GM19397 (cell line): ENCODE measurements at regions not wholly inside any gene's neighbourhood (a gene's known extent, or its start where the extent isn't known, plus 50 kb on each side); places are given as distances from the start of the nearest gene placed in this dataset.
"Not testable (repeated sequence)": the region's sequence is repeated elsewhere in the genome, so short reads cannot be mapped to it uniquely, and the experiment has no call there.

Experiments
- ATAC-seq: cut with Tn5 transposase; IDR thresholded peaks from one replicate; pipeline ENCODE4 v1.9.1; 2021; ENCODE audit warnings: mild to moderate bottlenecking, moderate library complexity; ENCODE audit not compliant: unreplicated experiment

- ATAC-seq = no peak
Observed at GRCh38 chr3:159748425-159748824, 240.2 kb upstream of the IL12A start.

DNA sequence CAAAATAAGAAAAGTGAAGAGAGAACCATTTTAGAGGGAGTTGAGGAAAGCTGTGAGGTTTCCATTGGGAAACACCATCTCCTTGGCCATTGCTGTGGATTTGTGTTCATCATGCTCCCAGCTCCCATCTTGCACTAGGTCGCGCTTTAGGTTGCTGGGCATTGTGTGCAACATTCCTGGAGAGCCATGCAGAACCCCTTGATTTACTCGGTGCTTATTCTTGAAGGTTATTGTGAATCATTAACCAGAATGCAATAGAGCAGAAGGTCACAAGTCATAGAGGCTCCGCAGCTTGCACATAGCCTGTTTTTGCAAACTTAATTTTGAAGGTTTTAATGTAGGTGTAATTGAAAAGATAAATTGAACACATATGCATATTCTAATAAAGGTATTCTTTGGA lies 239.2 kb upstream of the IL12A start:
- no peak for ATAC-seq

GRCh38 chr3:159751146-159751545 lies 237.5 kb upstream of the IL12A start:
- ATAC-seq = no peak

DNA sequence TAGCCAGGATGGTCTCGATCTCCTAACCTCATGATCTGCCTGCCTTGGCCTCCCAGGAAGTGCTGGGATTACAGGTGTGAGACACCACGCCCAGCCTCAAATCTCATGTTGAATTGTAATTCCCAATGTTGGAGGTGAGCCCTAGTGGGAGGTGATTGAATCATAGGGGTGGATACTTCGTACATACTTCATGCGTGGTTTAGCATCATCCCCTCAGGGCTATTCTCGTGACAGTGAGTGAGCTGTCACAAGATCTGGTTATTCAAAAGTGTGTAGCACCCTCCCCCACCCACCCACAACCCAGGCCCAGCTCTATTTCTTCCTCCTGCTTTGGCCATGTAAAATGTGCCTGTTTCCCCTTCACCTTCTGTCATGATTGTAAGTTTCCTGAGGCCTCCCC lies 236.9 kb upstream of the IL12A start:
- no peak for ATAC-seq

GRCh38 chr3:159756279-159757207 lies 232.1 kb upstream of the IL12A start:
- ATAC-seq = not testable (repeated sequence)

DNA sequence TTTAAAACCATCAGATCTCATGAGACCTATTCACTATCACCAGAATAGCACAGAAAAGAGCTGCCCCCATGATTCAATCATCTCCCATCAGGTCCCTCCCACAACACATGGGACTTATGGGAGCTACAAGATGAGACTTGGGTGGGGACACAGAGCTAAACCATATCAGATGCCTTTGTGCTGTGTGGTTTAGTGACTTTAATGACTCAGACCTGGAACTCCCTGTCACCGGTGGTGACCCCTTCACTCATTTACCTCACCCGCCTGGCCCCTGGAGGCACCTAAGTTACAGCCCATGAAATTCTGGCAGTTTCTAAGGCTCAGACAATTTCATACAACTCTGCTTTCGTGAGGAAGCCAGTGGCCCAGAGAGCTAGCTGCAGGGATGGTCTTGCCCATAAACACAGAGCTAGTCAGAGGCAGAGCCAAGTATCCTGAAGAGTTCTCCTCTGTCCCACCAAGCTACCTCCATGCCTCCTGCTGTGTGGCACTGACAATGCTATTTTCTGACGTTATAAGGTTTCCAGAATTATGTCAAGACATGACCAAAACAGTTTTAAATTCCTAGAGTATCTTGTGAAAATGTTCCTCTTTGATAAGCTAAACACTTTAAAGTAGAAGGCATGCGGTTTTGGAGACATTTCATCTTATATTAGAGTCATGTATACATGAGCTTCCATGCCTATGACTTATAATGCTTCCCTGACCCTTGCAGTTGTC lies 231.1 kb upstream of the IL12A start:
- no peak for ATAC-seq

- no peak for ATAC-seq
Observed at GRCh38 chr3:159760046-159760445, 228.6 kb upstream of the IL12A start.

GRCh38 chr3:159761369-159761768 lies 227.3 kb upstream of the IL12A start:
- no peak for ATAC-seq

- no peak for ATAC-seq
Observed at GRCh38 chr3:159761848-159762635, 226.6 kb upstream of the IL12A start.

DNA sequence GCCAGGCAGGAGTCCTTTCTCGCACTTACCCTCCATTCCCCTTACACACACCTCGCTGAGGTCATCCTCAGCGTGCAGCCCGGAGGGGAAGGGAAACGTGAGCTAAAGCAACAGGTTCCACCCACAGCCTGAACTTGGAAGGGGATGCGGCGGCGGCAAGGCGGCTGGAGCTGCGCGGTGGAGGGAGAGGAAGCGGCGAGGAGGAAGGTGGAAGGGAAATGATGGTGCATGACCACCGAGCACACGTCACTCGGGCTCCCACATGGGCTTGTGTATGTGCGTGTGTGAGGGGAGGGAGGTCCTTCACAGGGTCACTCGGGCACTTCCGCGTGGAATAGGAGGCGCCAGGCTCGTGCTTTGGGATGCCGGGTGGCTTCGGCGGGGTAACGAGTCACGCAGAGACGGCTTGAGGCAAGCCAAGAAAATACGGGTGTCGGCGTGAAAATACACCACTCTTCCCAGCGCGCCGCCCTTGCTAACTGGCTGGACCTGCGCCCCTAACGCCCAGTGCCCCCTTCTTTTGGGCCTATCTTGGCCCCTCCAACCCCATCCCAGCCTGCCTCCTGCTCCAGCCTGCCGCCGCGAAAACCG lies 225.5 kb upstream of the IL12A start:
- peak; percentile 43 for ATAC-seq

- ATAC-seq = peak; percentile 71
Observed at GRCh38 chr3:159763602-159764489, 224.8 kb upstream of the IL12A start.

GRCh38 chr3:159764490-159765029 lies 224.1 kb upstream of the IL12A start:
- ATAC-seq = no peak

- ATAC-seq = no peak
Observed at GRCh38 chr3:159765030-159765859, 223.4 kb upstream of the IL12A start.

DNA sequence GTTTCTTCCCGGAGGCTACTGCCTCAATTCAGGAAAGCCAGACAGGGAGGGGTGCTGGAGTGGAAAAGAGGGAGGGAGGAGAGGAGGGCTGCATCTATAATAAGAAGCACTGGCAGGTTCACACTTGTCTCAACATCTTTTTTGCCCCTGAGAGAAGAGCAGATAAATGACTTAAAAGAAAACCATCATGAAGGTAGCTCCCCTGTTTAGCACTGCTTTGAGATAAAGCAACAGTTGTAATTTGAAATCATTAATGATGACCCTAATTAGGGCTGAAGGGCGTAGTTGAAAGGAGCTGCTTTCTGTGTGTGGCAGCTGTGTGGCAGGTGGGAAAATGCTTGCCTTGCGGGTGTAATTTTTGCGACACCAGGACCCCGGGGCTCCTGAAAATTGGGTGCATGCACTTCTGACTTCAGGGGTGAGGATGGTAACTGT lies 222.8 kb upstream of the IL12A start:
- ATAC-seq = no peak

DNA sequence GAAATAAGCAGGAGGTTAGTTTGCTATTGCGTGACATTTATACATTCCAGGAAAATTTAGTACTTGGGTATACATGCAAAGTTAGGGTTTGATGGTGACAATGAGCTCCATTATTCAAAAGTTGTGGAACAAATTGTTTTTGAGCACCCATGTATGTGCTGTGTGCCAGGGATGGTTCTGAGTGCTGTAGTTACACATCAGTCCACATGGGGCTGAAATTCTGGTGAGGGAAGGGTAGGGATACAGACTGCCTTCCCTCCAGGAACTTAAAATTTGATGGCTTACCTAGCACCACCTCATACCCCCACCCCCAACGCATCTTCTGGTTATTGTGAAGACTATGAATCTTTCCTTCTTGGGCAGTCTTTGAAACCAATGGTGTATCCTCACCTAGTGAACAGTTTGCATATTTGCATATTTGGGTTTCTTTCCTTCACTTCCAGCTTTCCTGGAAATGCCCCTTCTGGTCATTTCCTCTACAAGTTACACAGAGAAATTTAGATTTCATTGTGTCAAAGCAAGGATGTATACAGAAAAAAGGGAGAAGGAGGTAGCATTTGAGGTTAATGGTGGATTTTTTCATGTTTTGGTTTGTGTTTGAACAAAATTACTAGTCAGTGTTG lies 222.0 kb upstream of the IL12A start:
- ATAC-seq = no peak

DNA sequence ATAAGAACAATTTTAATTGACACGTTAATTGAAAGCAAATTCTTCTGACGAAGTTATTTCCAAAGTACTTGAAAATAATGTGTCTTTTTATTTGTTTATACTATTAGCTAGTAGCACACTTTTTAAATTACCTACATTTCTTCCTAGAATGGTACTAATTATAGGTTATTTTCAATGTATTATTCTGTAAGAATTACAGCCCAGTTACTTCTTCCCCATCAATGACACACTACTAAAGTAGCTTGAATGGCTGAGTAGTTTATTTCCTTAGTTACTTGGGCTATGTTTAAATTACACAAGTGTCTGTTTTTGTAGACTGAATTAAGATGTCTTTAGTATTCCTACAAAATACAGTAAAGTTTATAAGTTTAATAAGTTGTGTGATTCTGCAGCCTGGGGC lies 217.6 kb upstream of the IL12A start:
- ATAC-seq = no peak

DNA sequence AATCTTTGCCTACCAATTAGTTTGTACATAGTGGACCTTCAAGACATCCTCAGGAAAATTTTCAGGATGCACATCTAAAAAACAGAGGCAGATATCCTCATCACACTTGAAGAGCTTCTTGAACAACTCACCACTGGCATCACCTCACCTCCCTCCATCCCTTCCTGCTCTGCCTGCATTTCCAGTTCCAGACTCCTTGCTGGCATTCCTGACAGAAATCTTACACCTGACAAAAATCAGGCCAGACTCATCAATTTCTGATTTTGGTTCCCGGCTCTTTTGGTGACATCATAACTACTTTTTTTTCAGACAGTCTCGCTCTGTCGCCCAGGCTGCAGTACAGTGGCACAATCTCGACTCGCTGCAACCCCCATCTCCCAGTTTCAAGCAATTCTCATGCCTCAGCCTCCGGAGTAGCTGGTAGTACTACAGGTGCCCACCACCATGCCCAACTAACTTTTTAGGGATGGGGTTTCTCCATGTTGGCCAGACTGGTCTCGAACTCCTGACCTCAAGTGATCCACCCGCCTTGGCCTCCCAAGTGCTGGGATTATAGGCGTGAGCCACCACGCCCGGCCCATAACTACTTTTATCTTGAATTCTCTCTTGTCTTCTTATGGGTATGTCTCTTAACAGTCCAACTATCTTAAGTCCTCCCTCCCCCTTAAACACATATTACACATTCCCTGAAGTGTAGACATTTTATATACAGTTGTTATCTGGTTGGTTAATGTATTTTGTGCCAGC lies 216.6 kb upstream of the IL12A start:
- ATAC-seq = no peak

- ATAC-seq = no peak
Observed at GRCh38 chr3:159773706-159774105, 214.9 kb upstream of the IL12A start.
